A549 (cell line): ENCODE measurements at regions not wholly inside any gene's neighbourhood (a gene's known extent, or its start where the extent isn't known, plus 50 kb on each side); places are given as distances from the start of the nearest gene placed in this dataset.

Source experiments
- CEBPB ChIP-seq, 2 experiments: fragments of >200 bp in 1 of 2; sonication (Bioruptor Twin) in 1 of 2; formaldehyde crosslinking in 1 of 2; IDR thresholded peaks; 2 replicates each; pipeline ENCODE4 v1.6.1; 2012 to 2016
- ESRRA ChIP-seq: fragments of 150-350 bp; IDR thresholded peaks from 2 replicates; pipeline ENCODE4 v1.6.1; 2014; ENCODE audit warnings: mild to moderate bottlenecking, low read length, borderline replicate concordance
- MAZ ChIP-seq: fragments of 150-350 bp; IDR thresholded peaks from 2 replicates; pipeline ENCODE4 v1.6.1; 2014; ENCODE audit warnings: antibody characterized with exemption, low read depth, low read length, borderline replicate concordance
- RAD21 ChIP-seq, 2 experiments: fragments of >200 bp in 1 of 2; sonication (Bioruptor Twin) in 1 of 2; formaldehyde crosslinking in 1 of 2; IDR thresholded peaks in 1 of 2; conservative IDR thresholded peaks in 1 of 2; 2 replicates in 1 of 2; 3 replicates in 1 of 2; pipeline ENCODE4 v1.6.1; 2012 to 2018; ENCODE audit warnings: inconsistent platforms in 1 of 2
- TF ChIP-seq, protein P1 (sequence below): fragments of 250-450 bp; sonication (Bioruptor Pico); IDR thresholded peaks from 2 replicates; pipeline ENCODE4 v1.5.0; 2021; ENCODE audit warnings: mild to moderate bottlenecking, moderate library complexity, borderline replicate concordance

DNA sequence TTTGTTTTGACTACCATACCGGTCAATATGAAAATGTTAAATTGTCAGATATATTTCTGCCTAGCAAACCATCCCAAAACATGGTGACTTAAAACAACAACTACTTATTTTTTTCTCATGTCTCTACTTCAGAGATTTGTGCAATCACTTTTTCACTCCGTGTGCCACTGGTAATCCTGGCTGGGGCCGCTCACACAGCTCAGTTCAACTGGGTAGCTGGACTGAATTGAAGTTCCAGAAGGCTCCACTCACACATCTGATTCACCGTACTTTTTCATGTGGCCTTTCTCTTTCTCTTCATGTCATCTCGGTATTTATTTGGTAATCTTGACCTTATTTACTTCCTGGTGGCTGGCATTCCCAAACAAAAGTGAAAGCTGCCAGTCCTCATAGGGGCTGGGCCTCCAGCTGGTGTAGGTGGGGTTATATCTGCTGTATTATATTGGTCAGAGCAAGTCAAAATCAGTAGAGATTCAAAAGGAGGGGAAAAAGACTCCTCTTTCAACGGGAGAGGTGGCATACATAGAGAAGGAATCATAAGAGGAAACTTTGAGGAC is 513.9 kb upstream of the NXPH2 start:
- TF ChIP-seq CEBPB (IDR thresholded peaks at IDR 0.05) (no peak), ESRRA (no peak), RAD21 (conservative IDR thresholded peaks at IDR 0.05 in 1 of 2, IDR thresholded peaks at IDR 0.05 in 1 of 2) (no peak), MAZ (no peak)
- TF ChIP-seq, protein P1, sequence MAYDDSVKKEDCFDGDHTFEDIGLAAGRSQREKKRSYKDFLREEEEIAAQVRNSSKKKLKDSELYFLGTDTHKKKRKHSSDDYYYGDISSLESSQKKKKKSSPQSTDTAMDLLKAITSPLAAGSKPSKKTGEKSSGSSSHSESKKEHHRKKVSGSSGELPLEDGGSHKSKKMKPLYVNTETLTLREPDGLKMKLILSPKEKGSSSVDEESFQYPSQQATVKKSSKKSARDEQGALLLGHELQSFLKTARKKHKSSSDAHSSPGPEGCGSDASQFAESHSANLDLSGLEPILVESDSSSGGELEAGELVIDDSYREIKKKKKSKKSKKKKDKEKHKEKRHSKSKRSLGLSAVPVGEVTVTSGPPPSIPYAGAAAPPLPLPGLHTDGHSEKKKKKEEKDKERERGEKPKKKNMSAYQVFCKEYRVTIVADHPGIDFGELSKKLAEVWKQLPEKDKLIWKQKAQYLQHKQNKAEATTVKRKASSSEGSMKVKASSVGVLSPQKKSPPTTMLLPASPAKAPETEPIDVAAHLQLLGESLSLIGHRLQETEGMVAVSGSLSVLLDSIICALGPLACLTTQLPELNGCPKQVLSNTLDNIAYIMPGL (CRISPR knock-in tag) = no peak
